Esophagus squamous epithelium (tissue), 4 donors: ENCODE measurements at regions not wholly inside any gene's neighbourhood (a gene's known extent, or its start where the extent isn't known, plus 50 kb on each side); places are given as distances from the start of the nearest gene placed in this dataset.

Source experiments
- CTCF ChIP-seq, 6 experiments: fragments of 450-650 bp in 4 of 6; fragments of 200-600 bp in 2 of 6; sonication (generic) in 2 of 6; IDR thresholded peaks; one replicate each; pipeline ENCODE4 v1.5.1; 2016 to 2019; ENCODE audit warnings: antibody characterized with exemption in 6 of 6, mild to moderate bottlenecking in 4 of 6, moderate library complexity in 4 of 6
- POLR2A ChIP-seq, 4 donors: fragments of 450-650 bp; IDR thresholded peaks; one replicate each; pipeline ENCODE4 v1.6.1; 2017; ENCODE audit warnings: antibody characterized with exemption in 4 of 4, mild to moderate bottlenecking in 4 of 4, moderate library complexity in 3 of 4

- no peak for TF ChIP-seq CTCF (IDR thresholded peaks at IDR 0.05)
- no peak for TF ChIP-seq POLR2A (IDR thresholded peaks at IDR 0.05)
These were observed 215.9 kb downstream of the RNF152 start for GRCh38 chr18:61676773-61677434.
